ENCODE measurements at regions not wholly inside any gene's neighbourhood (a gene's known extent, or its start where the extent isn't known, plus 50 kb on each side); places are given as distances from the start of the nearest gene placed in this dataset.

DNA sequence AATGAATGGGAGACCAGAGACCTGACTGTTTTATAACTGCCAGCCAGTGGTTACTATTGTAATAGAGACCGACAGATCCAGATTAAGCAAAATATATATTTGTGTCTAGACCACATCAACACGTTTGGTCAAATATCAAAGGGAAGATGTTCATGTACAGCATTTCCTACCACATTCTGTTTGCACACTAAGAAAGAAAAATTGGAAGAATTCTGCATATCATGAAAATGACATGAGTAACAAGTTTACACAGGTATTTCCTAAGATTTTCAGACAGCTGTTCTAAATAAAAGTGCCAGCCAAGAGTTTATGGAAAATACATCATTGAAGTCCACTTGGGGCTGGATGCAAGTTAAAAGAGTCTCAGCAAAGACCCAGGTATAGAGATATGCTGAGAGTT is 145.5 kb upstream of the ANO3 start:
- Histone ChIP-seq H2AFZ (ENCODE audit: low read length) (no peak overlapping the region), H3F3A (ENCODE audit: insufficient read depth, low read length) (no peaks in the 10 kb centered on the region), H3K4me1 (ENCODE audit: insufficient read depth, low read length, severe bottlenecking) (no peaks in the 10 kb centered on the region)

DNA sequence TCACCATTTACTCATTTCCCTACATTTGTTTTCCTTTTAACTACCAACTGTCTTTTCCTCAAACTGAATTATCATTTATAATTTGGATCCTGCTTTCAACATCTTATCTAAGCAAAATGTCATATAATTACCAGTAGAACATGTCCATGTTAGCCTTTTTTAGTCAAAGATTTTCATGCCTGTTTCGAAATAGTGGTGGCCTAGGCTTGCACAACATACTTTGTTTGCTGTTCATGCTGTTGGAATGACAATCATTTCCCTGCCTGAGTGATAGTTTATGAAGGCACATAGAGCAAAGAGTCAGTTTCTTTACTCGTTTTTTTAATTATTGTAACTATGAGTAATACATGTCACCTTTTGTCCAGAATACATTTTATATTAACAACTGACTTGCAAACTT is 144.3 kb upstream of the ANO3 start:
- Histone ChIP-seq H3K9ac (ENCODE audit: low read length) (no peak overlapping the region), H3K27me3 (ENCODE audit: insufficient read depth, low read length) (no peaks in the 10 kb centered on the region), H3K79me2 (ENCODE audit: insufficient read depth, low read length) (no peaks in the 10 kb centered on the region), H3K9me3 (ENCODE audit: low read length) (no peaks in the 10 kb centered on the region), H2AFZ (ENCODE audit: low read length) (no peak overlapping the region), H3K9me2 (ENCODE audit: low read depth, low read length) (no peaks in the 10 kb centered on the region), H3K27ac (ENCODE audit: low read depth, low read length, poor library complexity, severe bottlenecking) (no peak overlapping the region), H3K4me2 (ENCODE audit: low read length) (no peak overlapping the region), H4K20me1 (ENCODE audit: insufficient read depth, low read length) (no peaks in the 10 kb centered on the region), H3K36me3 (ENCODE audit: insufficient read depth, low read length) (no peaks in the 10 kb centered on the region), H3F3A (ENCODE audit: insufficient read depth, low read length) (no peaks in the 10 kb centered on the region), H3K4me1 (ENCODE audit: insufficient read depth, low read length, severe bottlenecking) (no peaks in the 10 kb centered on the region), H3K4me3 (ENCODE audit: low read depth, low read length, poor library complexity, severe bottlenecking) (no peak overlapping the region)
- TF ChIP-seq EZH2 (IDR thresholded peaks at IDR 0.05; ENCODE audit: borderline replicate concordance, low read length): no peak
- TF ChIP-seq, protein P1, sequence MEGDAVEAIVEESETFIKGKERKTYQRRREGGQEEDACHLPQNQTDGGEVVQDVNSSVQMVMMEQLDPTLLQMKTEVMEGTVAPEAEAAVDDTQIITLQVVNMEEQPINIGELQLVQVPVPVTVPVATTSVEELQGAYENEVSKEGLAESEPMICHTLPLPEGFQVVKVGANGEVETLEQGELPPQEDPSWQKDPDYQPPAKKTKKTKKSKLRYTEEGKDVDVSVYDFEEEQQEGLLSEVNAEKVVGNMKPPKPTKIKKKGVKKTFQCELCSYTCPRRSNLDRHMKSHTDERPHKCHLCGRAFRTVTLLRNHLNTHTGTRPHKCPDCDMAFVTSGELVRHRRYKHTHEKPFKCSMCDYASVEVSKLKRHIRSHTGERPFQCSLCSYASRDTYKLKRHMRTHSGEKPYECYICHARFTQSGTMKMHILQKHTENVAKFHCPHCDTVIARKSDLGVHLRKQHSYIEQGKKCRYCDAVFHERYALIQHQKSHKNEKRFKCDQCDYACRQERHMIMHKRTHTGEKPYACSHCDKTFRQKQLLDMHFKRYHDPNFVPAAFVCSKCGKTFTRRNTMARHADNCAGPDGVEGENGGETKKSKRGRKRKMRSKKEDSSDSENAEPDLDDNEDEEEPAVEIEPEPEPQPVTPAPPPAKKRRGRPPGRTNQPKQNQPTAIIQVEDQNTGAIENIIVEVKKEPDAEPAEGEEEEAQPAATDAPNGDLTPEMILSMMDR (IDR thresholded peaks at IDR 0.05; ENCODE audit: low read length): no peak

More for the DNA sequence above, 145.5 kb upstream of the ANO3 start:
- Histone ChIP-seq H3K27me3 (ENCODE audit: insufficient read depth, low read length) (no peaks in the 10 kb centered on the region), H3K4me2 (ENCODE audit: low read length) (no peak overlapping the region), H3K79me2 (ENCODE audit: insufficient read depth, low read length) (no peaks in the 10 kb centered on the region), H3K27ac (ENCODE audit: low read depth, low read length, poor library complexity, severe bottlenecking) (no peak overlapping the region), H3K4me3 (ENCODE audit: low read depth, low read length, poor library complexity, severe bottlenecking) (no peak overlapping the region), H3K9me3 (ENCODE audit: low read length) (no peaks in the 10 kb centered on the region), H3K9ac (ENCODE audit: low read length) (no peak overlapping the region), H3K9me2 (ENCODE audit: low read depth, low read length) (no peaks in the 10 kb centered on the region), H3K36me3 (ENCODE audit: insufficient read depth, low read length) (no peaks in the 10 kb centered on the region), H4K20me1 (ENCODE audit: insufficient read depth, low read length) (no peaks in the 10 kb centered on the region)
- TF ChIP-seq, protein P1 (IDR thresholded peaks at IDR 0.05; ENCODE audit: low read length): no peak
- TF ChIP-seq EZH2 (IDR thresholded peaks at IDR 0.05; ENCODE audit: borderline replicate concordance, low read length): no peak

DNA sequence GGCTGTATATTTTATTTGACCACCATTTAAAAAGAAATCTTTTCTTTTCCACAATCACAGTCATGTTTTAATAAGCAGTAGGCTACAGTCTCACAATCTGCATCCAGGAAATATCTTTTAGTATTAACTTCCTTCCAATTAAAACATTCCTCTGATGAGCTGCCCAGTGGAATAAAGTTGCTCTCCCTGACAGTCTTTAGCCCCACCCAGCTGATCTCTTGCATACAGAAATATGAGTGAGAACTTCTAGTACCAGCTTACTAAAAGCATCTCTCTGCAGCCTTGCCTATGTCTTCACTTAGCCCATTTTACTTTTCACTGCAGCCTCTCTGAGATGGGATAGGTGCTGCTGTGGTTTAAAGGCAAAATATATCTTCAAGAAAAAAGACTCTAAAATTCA is 143.4 kb upstream of the ANO3 start:
- Histone ChIP-seq H3K4me1 (ENCODE audit: insufficient read depth, low read length, severe bottlenecking) (no peaks in the 10 kb centered on the region), H2AFZ (ENCODE audit: low read length) (no peak overlapping the region), H3K36me3 (ENCODE audit: insufficient read depth, low read length) (no peaks in the 10 kb centered on the region), H3K9me3 (ENCODE audit: low read length) (no peaks in the 10 kb centered on the region), H3K9ac (ENCODE audit: low read length) (no peak overlapping the region), H3K9me2 (ENCODE audit: low read depth, low read length) (no peaks in the 10 kb centered on the region), H4K20me1 (ENCODE audit: insufficient read depth, low read length) (no peaks in the 10 kb centered on the region), H3K79me2 (ENCODE audit: insufficient read depth, low read length) (no peaks in the 10 kb centered on the region), H3K4me3 (ENCODE audit: low read depth, low read length, poor library complexity, severe bottlenecking) (no peak overlapping the region), H3F3A (ENCODE audit: insufficient read depth, low read length) (no peaks in the 10 kb centered on the region), H3K27me3 (ENCODE audit: insufficient read depth, low read length) (no peaks in the 10 kb centered on the region), H3K4me2 (ENCODE audit: low read length) (no peak overlapping the region), H3K27ac (ENCODE audit: low read depth, low read length, poor library complexity, severe bottlenecking) (no peak overlapping the region)
- TF ChIP-seq EZH2 (IDR thresholded peaks at IDR 0.05; ENCODE audit: borderline replicate concordance, low read length): no peak
- TF ChIP-seq, protein P1 (IDR thresholded peaks at IDR 0.05; ENCODE audit: low read length): no peak
